Natural killer cell (primary cell): ENCODE measurements at regions not wholly inside any gene's neighbourhood (a gene's known extent, or its start where the extent isn't known, plus 50 kb on each side); places are given as distances from the start of the nearest gene placed in this dataset.

Source experiments
- ATAC-seq, 3 donors: fragments of 150-1000 bp in 2 of 3; fragments of 200-7000 bp in 1 of 3; cut with Tn5 transposase; 1 replicate in 1 of 3; 2 replicates in 2 of 3; pipeline ENCODE4 v1.10.0; 2021; ENCODE audit warnings: mild to moderate bottlenecking in 2 of 3, moderate library complexity in 2 of 3
- DNase-seq, 2 donors: peaks; one replicate each; pipeline versions ENCODE4 v3.0.0 to v3.0.0-alpha.2; 2013 to 2021; ENCODE audit warnings: mixed read lengths in 1 of 2
- H3K27ac ChIP-seq: one replicate; pipeline ENCODE4 v1.5.1; 2013; ENCODE audit warnings: mild to moderate bottlenecking, low read length
- H3K27me3 ChIP-seq: one replicate; pipeline ENCODE4 v1.6.1; 2013; ENCODE audit warnings: low read length; ENCODE audit not compliant: control insufficient read depth, insufficient read depth
- H3K36me3 ChIP-seq: one replicate; pipeline ENCODE4 v1.6.1; 2013; ENCODE audit warnings: low read length; ENCODE audit not compliant: control insufficient read depth, insufficient read depth
- H3K4me1 ChIP-seq: one replicate; pipeline ENCODE4 v1.6.1; 2013; ENCODE audit warnings: low read length; ENCODE audit not compliant: control insufficient read depth, insufficient read depth
- H3K4me3 ChIP-seq: one replicate; pipeline ENCODE4 v1.5.1; 2013; ENCODE audit warnings: low read length
- H3K9me3 ChIP-seq: one replicate; pipeline ENCODE4 v1.6.1; 2013; ENCODE audit warnings: low read length; ENCODE audit not compliant: control insufficient read depth, insufficient read depth
- H3K27ac Mint-ChIP-seq, 2 donors: one replicate each; pipeline ENCODE4 v1.8.0; 2022; ENCODE audit warnings: mild to moderate bottlenecking in 2 of 2, mixed read lengths in 2 of 2, moderate library complexity in 1 of 2
- H3K27me3 Mint-ChIP-seq, 2 donors: one replicate each; pipeline ENCODE4 v1.8.0; 2022; ENCODE audit warnings: low read depth in 2 of 2, mixed read lengths in 2 of 2
- H3K36me3 Mint-ChIP-seq: one replicate; pipeline ENCODE4 v1.8.0; 2022; ENCODE audit warnings: mixed read lengths
- H3K4me1 Mint-ChIP-seq, 2 donors: one replicate each; pipeline ENCODE4 v1.8.0; 2022; ENCODE audit warnings: mixed read lengths in 2 of 2
- H3K4me3 Mint-ChIP-seq: one replicate; pipeline ENCODE4 v1.8.0; 2022; ENCODE audit warnings: mild to moderate bottlenecking, moderate library complexity, mixed read lengths
- H3K9me3 Mint-ChIP-seq, 2 donors: one replicate each; pipeline ENCODE4 v1.8.0; 2022; ENCODE audit warnings: mixed read lengths in 2 of 2
- WGBS: methylation state at CpG from one replicate; pipeline ENCODE4 v1.1.7; 2013; ENCODE audit warnings: missing lambda C conversion rate; ENCODE audit not compliant: insufficient coverage; 5-methylcytosine and 5-hydroxymethylcytosine counted together
- intact Hi-C: fragments of 100-400 bp; cut with micrococcal nuclease; formaldehyde crosslinking; loops from one replicate; pipeline ENCODE4 v1.14.2; 2022
- TF ChIP-seq, protein P1 (sequence below): fragments of 200-600 bp; IDR thresholded peaks from one replicate; pipeline ENCODE4 v1.8.0; 2022; ENCODE audit warnings: antibody characterized with exemption

GRCh38 chr17:71183066-71183660 is 937.7 kb upstream of the SOX9 start:
- TF ChIP-seq, protein P1, sequence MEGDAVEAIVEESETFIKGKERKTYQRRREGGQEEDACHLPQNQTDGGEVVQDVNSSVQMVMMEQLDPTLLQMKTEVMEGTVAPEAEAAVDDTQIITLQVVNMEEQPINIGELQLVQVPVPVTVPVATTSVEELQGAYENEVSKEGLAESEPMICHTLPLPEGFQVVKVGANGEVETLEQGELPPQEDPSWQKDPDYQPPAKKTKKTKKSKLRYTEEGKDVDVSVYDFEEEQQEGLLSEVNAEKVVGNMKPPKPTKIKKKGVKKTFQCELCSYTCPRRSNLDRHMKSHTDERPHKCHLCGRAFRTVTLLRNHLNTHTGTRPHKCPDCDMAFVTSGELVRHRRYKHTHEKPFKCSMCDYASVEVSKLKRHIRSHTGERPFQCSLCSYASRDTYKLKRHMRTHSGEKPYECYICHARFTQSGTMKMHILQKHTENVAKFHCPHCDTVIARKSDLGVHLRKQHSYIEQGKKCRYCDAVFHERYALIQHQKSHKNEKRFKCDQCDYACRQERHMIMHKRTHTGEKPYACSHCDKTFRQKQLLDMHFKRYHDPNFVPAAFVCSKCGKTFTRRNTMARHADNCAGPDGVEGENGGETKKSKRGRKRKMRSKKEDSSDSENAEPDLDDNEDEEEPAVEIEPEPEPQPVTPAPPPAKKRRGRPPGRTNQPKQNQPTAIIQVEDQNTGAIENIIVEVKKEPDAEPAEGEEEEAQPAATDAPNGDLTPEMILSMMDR, result no peak
- Mint-ChIP-seq H3K27me3 (no peaks in the 10 kb centered on the region), H3K36me3 (no peaks in the 10 kb centered on the region), H3K4me1 (no peaks in the 10 kb centered on the region), H3K27ac (no peak overlapping the region), H3K9me3 (peaks cover 9% of the 10 kb centered on the region in 2 donors), H3K4me3 (no peak overlapping the region)
- intact Hi-C loops, result no loop called here
- no peak for DNase-seq
- no peak overlapping the region for H3K27ac ChIP-seq
- no peaks in the 10 kb centered on the region for H3K36me3 ChIP-seq
- no peak for ATAC-seq
- H3K9me3 ChIP-seq, result peaks cover 3% of the 10 kb centered on the region
- H3K4me1 ChIP-seq, result no peaks in the 10 kb centered on the region
- WGBS, result 84% methylated on average over 2 of the region's 4 CpGs
- H3K27me3 ChIP-seq, result no peaks in the 10 kb centered on the region
- no peak overlapping the region for H3K4me3 ChIP-seq

DNA sequence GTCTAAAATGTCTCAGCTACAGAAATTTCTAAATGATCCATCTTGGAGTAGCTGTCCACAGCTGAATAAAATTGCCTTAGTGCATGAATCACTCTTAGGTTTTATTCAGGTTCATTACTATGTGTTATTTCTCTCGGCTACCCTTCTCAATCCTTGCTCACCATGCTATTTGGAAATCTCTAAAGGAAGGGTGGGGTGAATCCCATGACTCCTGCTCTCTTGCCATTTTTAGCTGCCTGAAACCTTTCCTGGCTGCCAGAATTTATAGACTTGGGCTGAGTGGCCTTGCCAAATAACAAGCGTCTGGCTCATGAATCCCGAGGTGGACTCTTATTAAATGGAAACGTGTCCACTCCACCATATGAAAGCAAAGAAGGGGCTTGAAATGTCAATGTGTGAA is 936.1 kb upstream of the SOX9 start:
- Mint-ChIP-seq H3K4me3 (no peak overlapping the region), H3K4me1 (no peaks in the 10 kb centered on the region), H3K27me3 (no peaks in the 10 kb centered on the region), H3K27ac (no peak overlapping the region), H3K36me3 (no peaks in the 10 kb centered on the region), H3K9me3 (peaks cover 6 to 10% of the 10 kb centered on the region in 2 donors)
- Histone ChIP-seq H3K27me3 (no peaks in the 10 kb centered on the region), H3K4me1 (no peaks in the 10 kb centered on the region), H3K9me3 (peaks cover 3% of the 10 kb centered on the region), H3K36me3 (no peaks in the 10 kb centered on the region), H3K27ac (no peak overlapping the region), H3K4me3 (no peak overlapping the region)
- intact Hi-C loops, result no loop called here
- DNase-seq, result no peak
- no peak for ATAC-seq
- 66% methylated on average over 3 of the region's 4 CpGs for WGBS
- TF ChIP-seq, protein P1, result no peak

DNA sequence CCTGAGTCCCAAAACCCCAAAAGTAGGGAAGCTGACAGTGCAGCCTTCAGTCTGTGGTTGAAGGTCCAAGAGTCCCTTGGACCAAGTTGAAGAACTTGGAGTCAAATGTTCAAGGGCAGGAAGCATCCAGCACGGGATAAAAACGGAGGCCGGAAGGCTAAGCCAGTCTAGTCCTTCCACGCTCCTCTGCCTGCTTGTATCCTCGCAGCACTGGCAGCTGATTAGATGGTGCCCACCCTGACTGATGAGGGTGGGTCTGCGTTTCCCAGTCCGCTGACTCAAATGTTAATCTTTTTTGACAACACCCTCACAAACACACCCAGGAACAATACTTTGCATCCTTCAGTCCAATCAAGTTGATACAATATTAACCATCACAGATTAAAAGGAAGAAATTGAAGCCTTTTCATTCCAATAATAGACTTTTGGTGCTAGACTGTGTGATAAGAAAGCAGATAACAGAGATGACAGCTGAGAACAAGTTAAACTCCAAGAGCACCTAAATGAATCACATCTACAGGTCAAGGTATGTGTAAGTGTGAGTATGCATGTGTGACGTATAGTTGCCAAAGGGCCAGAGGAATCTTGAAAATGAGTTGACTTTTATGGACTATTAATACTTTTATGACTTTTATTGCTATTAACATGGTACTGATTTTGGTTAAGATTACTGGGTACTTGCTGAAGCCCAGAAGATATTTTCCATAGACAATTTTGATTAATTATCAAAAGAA is 933.5 kb upstream of the SOX9 start:
- H3K4me3 ChIP-seq, result no peak overlapping the region
- Mint-ChIP-seq H3K4me1 (no peaks in the 10 kb centered on the region), H3K27me3 (no peaks in the 10 kb centered on the region), H3K9me3 (peaks cover 8 to 13% of the 10 kb centered on the region in 2 donors), H3K36me3 (no peaks in the 10 kb centered on the region), H3K4me3 (no peak overlapping the region), H3K27ac (no peak overlapping the region)
- intact Hi-C loops, result no loop called here
- TF ChIP-seq, protein P1, result no peak
- ATAC-seq (no peak), DNase-seq (no peak)
- no peaks in the 10 kb centered on the region for H3K9me3 ChIP-seq
- H3K27ac ChIP-seq, result no peak overlapping the region
- WGBS, result 94% methylated on average over 7 of the region's 8 CpGs
- no peaks in the 10 kb centered on the region for H3K4me1 ChIP-seq
- no peaks in the 10 kb centered on the region for H3K36me3 ChIP-seq
- H3K27me3 ChIP-seq, result no peaks in the 10 kb centered on the region
